Vagina (tissue), 2 donors: ENCODE measurements at regions not wholly inside any gene's neighbourhood (a gene's known extent, or its start where the extent isn't known, plus 50 kb on each side); places are given as distances from the start of the nearest gene placed in this dataset.

Experiments used
- DNase-seq, 2 donors: peaks; one replicate each; pipeline ENCODE4 v3.0.0-alpha.2; 2017; ENCODE audit errors: extremely low spot score in 2 of 2
- H3K27ac ChIP-seq: fragments of 200-600 bp; sonication (generic); one replicate; pipeline ENCODE4 v1.5.1; 2019
- H3K27me3 ChIP-seq: fragments of 200-600 bp; sonication (generic); one replicate; pipeline ENCODE4 v1.5.1; 2019
- H3K36me3 ChIP-seq, 2 donors: fragments of 200-600 bp; sonication (generic); one replicate each; pipeline ENCODE4 v1.5.1; 2017 to 2019
- H3K4me1 ChIP-seq: fragments of 200-600 bp; sonication (generic); one replicate; pipeline ENCODE4 v1.5.1; 2019
- H3K4me3 ChIP-seq, 2 donors: fragments of 200-600 bp; sonication (generic); 1 replicate in 1 of 2; 2 replicates in 1 of 2; pipeline ENCODE4 v1.5.1; 2016 to 2019
- H3K9me3 ChIP-seq: fragments of 200-600 bp; sonication (generic); one replicate; pipeline ENCODE4 v1.5.1; 2019
- POLR2A ChIP-seq, 2 donors: fragments of 450-650 bp; IDR thresholded peaks; one replicate each; pipeline ENCODE4 v1.6.1; 2017; ENCODE audit warnings: antibody characterized with exemption in 2 of 2, mild to moderate bottlenecking in 2 of 2, moderate library complexity in 2 of 2
- POLR2AphosphoS5 ChIP-seq, 2 donors: sonication (generic); formaldehyde crosslinking; IDR thresholded peaks; one replicate each; pipeline ENCODE4 v1.9.0; 2017; ENCODE audit warnings: antibody characterized with exemption in 2 of 2, mild to moderate bottlenecking in 2 of 2, low read depth in 1 of 2; ENCODE audit not compliant: insufficient read depth in 1 of 2
- intact Hi-C: fragments of 100-400 bp; cut with DNase I; formaldehyde crosslinking; loops from one replicate; pipeline ENCODE4 v1.15.1; 2023
- TF ChIP-seq, protein P1 (sequence below), 3 experiments: fragments of 450-650 bp in 2 of 3; fragments of 200-600 bp in 1 of 3; sonication (generic) in 1 of 3; IDR thresholded peaks; one replicate each; pipeline ENCODE4 v1.5.1; 2017 to 2019; ENCODE audit warnings: antibody characterized with exemption in 3 of 3, mild to moderate bottlenecking in 2 of 3, moderate library complexity in 2 of 3

DNA sequence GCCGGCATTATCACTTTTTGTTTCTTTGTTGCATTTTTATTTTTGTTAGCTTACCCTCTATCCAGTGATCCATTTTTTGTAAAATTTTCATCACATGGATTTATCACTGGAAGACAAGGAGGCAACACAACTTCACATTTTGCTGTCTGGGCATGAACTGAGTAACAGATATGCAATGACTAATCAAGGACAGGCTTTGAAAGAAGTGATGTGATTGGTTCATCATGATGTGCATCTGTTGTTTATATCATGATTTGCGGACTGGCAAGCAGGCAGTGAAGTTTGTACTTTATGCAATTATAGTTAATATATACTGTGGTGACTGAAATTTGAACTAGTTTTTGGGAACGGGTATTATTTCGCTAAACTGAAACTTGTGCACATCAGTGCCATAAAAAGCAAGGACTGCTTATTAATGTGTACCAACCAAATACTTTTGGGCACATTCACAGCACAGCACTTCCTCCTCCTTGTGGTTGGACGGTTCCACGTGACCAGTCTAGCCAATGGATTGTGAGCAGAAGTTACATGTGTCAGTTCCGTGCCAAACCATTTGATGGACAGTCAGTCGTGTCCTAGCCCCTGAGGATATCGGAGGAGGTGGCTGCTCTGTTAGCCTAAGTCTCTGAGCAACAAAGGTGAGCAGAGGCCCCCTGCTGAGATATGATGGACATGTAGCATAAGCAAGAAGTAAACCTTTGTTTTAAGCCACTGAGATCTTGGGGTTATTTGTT is 201.4 kb upstream of the SIX2 start:
- Histone ChIP-seq H3K4me1 (no peaks in the 10 kb centered on the region), H3K27me3 (no peaks in the 10 kb centered on the region), H3K36me3 (no peaks in the 10 kb centered on the region), H3K4me3 (no peak overlapping the region), H3K9me3 (no peaks in the 10 kb centered on the region), H3K27ac (no peak overlapping the region)
- intact Hi-C loops, result no loop called here
- TF ChIP-seq POLR2AphosphoS5 (IDR thresholded peaks at IDR 0.05; ENCODE audit: insufficient read depth in 1 of 2, low read depth in 1 of 2), result no peak
- TF ChIP-seq, protein P1, sequence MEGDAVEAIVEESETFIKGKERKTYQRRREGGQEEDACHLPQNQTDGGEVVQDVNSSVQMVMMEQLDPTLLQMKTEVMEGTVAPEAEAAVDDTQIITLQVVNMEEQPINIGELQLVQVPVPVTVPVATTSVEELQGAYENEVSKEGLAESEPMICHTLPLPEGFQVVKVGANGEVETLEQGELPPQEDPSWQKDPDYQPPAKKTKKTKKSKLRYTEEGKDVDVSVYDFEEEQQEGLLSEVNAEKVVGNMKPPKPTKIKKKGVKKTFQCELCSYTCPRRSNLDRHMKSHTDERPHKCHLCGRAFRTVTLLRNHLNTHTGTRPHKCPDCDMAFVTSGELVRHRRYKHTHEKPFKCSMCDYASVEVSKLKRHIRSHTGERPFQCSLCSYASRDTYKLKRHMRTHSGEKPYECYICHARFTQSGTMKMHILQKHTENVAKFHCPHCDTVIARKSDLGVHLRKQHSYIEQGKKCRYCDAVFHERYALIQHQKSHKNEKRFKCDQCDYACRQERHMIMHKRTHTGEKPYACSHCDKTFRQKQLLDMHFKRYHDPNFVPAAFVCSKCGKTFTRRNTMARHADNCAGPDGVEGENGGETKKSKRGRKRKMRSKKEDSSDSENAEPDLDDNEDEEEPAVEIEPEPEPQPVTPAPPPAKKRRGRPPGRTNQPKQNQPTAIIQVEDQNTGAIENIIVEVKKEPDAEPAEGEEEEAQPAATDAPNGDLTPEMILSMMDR (IDR thresholded peaks at IDR 0.05), result no peak
- no peak for TF ChIP-seq POLR2A (IDR thresholded peaks at IDR 0.05)
- no peak for DNase-seq

DNA sequence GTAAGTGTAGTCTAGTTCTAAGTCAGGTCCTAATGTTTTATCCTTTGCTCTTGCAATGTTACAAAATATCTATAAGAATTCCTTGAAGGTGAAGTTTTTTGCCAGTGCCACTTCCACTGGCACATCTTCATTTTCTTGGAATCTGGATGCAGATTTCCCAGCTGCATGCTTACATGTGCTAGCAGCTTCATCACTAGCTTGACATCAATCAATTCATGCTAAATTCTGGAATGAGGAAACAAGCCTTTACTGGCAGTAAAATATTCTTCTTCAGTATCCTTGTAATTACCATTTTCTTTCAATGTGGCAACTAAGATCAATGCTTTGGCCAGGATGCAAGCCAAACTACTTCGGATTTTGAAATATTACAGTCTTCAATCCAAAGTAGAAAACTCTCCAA is 200.6 kb upstream of the SIX2 start:
- Histone ChIP-seq H3K4me3 (no peak overlapping the region), H3K4me1 (no peaks in the 10 kb centered on the region), H3K36me3 (no peaks in the 10 kb centered on the region), H3K9me3 (no peaks in the 10 kb centered on the region), H3K27me3 (no peaks in the 10 kb centered on the region), H3K27ac (no peak overlapping the region)
- TF ChIP-seq, protein P1 (IDR thresholded peaks at IDR 0.05), result no peak
- TF ChIP-seq POLR2AphosphoS5 (IDR thresholded peaks at IDR 0.05; ENCODE audit: insufficient read depth in 1 of 2, low read depth in 1 of 2) (no peak), POLR2A (IDR thresholded peaks at IDR 0.05) (no peak)
- DNase-seq, result no peak
- intact Hi-C loops, result no loop called here

DNA sequence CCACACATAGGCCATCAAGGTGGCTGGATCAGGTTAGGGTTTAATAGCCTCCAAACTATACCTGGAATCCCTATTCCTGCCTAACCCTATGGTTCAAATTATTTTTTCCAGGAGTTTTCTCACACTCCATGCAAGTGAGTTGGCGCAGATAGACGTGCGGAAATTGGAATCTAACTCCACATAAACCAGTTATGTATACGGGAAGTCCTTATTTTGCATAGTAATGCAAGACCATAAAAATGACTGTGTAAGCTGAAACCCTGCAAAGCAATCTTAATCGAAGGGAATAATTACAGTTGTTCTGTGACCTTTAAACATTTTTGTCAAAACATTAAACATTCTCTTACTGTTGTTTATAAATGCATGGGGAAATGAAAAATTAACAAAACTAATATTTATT is 200.1 kb upstream of the SIX2 start:
- Histone ChIP-seq H3K27me3 (no peaks in the 10 kb centered on the region), H3K36me3 (no peaks in the 10 kb centered on the region), H3K27ac (no peak overlapping the region), H3K4me3 (no peak overlapping the region), H3K9me3 (no peaks in the 10 kb centered on the region), H3K4me1 (no peaks in the 10 kb centered on the region)
- no peak for DNase-seq
- TF ChIP-seq, protein P1 (IDR thresholded peaks at IDR 0.05), result no peak
- TF ChIP-seq POLR2AphosphoS5 (IDR thresholded peaks at IDR 0.05; ENCODE audit: insufficient read depth in 1 of 2, low read depth in 1 of 2), result no peak
- no peak for TF ChIP-seq POLR2A (IDR thresholded peaks at IDR 0.05)
- intact Hi-C loops, result no loop called here

DNA sequence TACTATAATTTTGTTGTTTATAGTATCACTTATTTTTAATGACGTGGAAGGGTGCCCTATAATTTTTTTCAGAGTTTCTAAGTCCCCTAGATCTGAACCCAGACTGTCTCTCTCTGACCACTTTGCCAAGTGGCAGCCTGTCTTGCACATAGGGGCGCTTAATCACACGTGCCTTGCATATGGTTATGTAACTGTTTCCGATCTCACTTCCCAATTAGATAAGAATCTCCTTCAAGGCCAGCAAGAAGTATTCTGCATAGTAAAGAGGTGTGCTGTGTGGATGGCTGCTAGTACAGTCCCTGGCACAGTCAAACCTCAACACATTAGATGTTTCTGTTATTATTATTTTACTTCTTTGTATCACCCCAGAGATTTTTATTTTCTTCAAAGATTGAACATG is 197.8 kb upstream of the SIX2 start:
- intact Hi-C loops, result no loop called here
- no peaks in the 10 kb centered on the region for H3K27me3 ChIP-seq

DNA sequence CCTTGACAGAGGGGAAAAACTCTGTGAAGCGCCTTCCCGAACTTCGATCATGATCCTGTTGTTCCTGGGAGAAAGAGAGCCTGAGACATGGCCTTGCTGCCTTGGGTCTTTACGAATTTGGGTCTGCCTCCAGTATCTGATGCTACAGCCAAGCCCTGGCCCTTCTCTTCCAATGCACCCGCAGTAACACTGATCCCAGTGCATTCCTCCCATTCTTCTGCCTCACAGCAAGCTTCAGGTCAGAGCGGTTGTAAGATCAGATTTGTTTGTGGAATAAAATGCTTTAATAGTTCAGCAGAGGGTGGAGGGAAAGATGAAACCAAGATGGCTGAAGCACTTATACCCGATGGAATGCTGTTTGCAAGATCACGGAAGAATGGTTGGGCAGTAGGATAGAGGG is 196.7 kb upstream of the SIX2 start:
- no peak for DNase-seq

More for the DNA sequence above, 197.8 kb upstream of the SIX2 start:
- DNase-seq, result no peak
- Histone ChIP-seq H3K36me3 (no peaks in the 10 kb centered on the region), H3K27ac (no peak overlapping the region), H3K4me3 (no peak overlapping the region), H3K4me1 (no peaks in the 10 kb centered on the region), H3K9me3 (no peaks in the 10 kb centered on the region)
- TF ChIP-seq POLR2AphosphoS5 (IDR thresholded peaks at IDR 0.05; ENCODE audit: insufficient read depth in 1 of 2, low read depth in 1 of 2) (no peak), POLR2A (IDR thresholded peaks at IDR 0.05) (no peak)
- TF ChIP-seq, protein P1 (IDR thresholded peaks at IDR 0.05), result no peak

More for the DNA sequence above, 196.7 kb upstream of the SIX2 start:
- no peaks in the 10 kb centered on the region for H3K27me3 ChIP-seq
- no peaks in the 10 kb centered on the region for H3K4me1 ChIP-seq
- no peaks in the 10 kb centered on the region for H3K9me3 ChIP-seq
- no peak overlapping the region for H3K4me3 ChIP-seq
- H3K36me3 ChIP-seq, result no peaks in the 10 kb centered on the region
- TF ChIP-seq, protein P1 (IDR thresholded peaks at IDR 0.05), result no peak
- no peak for TF ChIP-seq POLR2AphosphoS5 (IDR thresholded peaks at IDR 0.05; ENCODE audit: insufficient read depth in 1 of 2, low read depth in 1 of 2)
- TF ChIP-seq POLR2A (IDR thresholded peaks at IDR 0.05), result no peak
- intact Hi-C loops, result no loop called here
- H3K27ac ChIP-seq, result no peak overlapping the region
